NCI-H2196 treated with DMSO at 0.1 percent for 48 hours (cell line): ENCODE measurements at regions not wholly inside any gene's neighbourhood (a gene's known extent, or its start where the extent isn't known, plus 50 kb on each side); places are given as distances from the start of the nearest gene placed in this dataset.
"Not testable (repeated sequence)": the region's sequence is repeated elsewhere in the genome, so short reads cannot be mapped to it uniquely, and the experiment has no call there.

ENCODE experiments used
- DNase-seq: peaks from one replicate; lab custom pipeline; 2025; ENCODE audit not compliant: unreplicated experiment; lab: John Stamatoyannopoulos, UW

- no peak for DNase-seq
Observed at GRCh38 chr14:104249706-104250105, 111.3 kb downstream of the KIF26A start.

GRCh38 chr14:104250175-104250574, 111.8 kb downstream of the KIF26A start:
- DNase-seq, result no peak

- DNase-seq, result no peak
Observed at GRCh38 chr14:104252256-104253215, 114.1 kb downstream of the KIF26A start.

- DNase-seq, result no peak
Observed at GRCh38 chr14:104253223-104253822, 114.9 kb downstream of the KIF26A start.

GRCh38 chr14:104253901-104254353, 115.5 kb downstream of the KIF26A start:
- no peak for DNase-seq

- no peak for DNase-seq
Observed at GRCh38 chr14:104254735-104255400, 116.5 kb downstream of the KIF26A start.

- DNase-seq, result no peak
Observed at GRCh38 chr14:104256025-104256424, 117.6 kb downstream of the KIF26A start.

GRCh38 chr14:104262515-104263514, 124.4 kb downstream of the KIF26A start:
- no peak for DNase-seq

GRCh38 chr14:104263675-104264358, 125.4 kb downstream of the KIF26A start:
- DNase-seq, result no peak

- DNase-seq, result no peak
Observed at GRCh38 chr14:104264495-104265265, 126.3 kb downstream of the KIF26A start.

GRCh38 chr14:104265918-104266630, 127.7 kb downstream of the KIF26A start:
- DNase-seq, result no peak

GRCh38 chr14:104266631-104267575, 128.5 kb downstream of the KIF26A start:
- no peak for DNase-seq

- DNase-seq, result no peak
Observed at GRCh38 chr14:104267895-104268294, 129.5 kb downstream of the KIF26A start.

- DNase-seq, result no peak
Observed at GRCh38 chr14:104268295-104268694, 129.9 kb downstream of the KIF26A start.

- no peak for DNase-seq
Observed at GRCh38 chr14:104268725-104269436, 130.5 kb downstream of the KIF26A start.

GRCh38 chr14:104269511-104270241, 131.3 kb downstream of the KIF26A start:
- not testable (repeated sequence) for DNase-seq
